HG02610 (cell line): ENCODE measurements at regions not wholly inside any gene's neighbourhood (a gene's known extent, or its start where the extent isn't known, plus 50 kb on each side); places are given as distances from the start of the nearest gene placed in this dataset.
"Not testable (repeated sequence)": the region's sequence is repeated elsewhere in the genome, so short reads cannot be mapped to it uniquely, and the experiment has no call there.

Experiments
- ATAC-seq: cut with Tn5 transposase; IDR thresholded peaks from one replicate; pipeline ENCODE4 v1.9.1; 2021; ENCODE audit warnings: mild to moderate bottlenecking, moderate library complexity; ENCODE audit not compliant: unreplicated experiment

DNA sequence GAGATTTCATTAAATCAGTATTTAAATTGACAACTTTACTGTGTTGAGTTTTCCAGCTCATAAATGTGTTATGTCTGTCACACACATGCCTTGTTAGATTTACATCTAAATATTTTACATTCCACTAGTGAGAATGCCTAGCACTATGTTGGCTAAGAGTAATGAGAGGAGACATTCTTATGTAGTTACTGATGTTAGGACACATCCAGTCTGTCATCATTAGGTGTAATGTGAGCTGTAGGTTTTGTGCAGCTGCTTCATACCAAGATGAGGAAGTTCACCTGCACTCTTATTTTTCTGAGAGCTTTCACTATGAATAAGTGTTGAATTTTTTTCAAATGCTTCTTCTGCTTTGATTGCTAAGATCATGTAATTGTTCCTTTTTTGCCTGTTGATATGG is 218.0 kb upstream of the IGFBP3 start:
- peak; percentile 82 for ATAC-seq

DNA sequence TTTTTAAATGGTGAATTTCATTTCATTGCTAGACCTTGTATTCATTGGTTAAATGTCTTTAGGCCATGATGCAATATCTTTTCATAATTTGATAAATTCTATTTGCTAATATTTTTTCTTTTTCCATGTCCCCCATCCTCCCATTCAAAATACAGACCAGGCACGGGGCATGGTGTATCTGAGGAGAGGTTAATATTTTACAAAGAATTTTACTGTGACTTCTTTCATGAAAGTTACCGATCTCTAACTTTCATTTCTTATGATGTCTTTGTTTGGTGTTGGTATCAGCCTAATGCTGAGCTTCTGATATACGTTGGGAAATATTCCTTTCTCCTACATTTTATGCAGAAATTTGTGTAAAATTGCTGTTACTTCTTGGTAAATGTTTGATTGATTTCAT is 216.7 kb upstream of the IGFBP3 start:
- no peak for ATAC-seq

DNA sequence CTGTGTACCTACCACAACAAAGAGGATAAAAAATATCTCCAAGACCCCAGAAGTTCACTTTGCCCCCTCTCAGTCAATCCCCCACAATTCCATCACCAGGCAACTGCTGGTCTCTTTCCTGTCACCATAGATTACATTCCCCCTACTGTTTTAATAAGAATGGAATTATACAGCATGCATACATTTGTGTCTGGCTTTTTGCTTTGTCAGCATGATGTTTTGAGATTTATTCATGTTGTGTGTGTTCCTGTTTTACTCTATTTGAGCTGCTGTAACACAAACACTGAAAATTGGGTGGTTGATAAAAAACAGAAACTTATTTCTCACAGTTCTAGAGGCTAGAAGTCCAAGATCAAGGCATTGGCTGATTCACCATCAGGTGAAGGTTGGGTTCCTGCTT is 214.5 kb upstream of the IGFBP3 start:
- no peak for ATAC-seq

DNA sequence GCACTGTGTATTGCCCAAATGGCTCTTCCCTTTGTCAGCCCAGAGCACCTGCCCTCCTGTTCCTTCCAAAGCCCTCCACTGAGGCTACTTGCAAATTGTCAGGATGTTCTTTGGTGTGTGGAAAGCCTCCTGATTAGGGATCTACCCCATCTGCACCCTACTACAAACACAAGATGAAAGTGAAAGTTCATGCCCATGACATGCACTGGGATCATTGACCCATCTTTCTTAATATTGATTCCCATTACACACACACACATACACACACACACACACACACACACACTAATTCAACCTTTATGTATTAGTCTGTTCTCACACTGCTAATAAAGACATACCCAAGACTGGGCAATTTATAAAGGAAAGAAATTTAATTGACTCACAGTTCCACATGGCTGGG is 213.7 kb upstream of the IGFBP3 start:
- ATAC-seq = no peak

DNA sequence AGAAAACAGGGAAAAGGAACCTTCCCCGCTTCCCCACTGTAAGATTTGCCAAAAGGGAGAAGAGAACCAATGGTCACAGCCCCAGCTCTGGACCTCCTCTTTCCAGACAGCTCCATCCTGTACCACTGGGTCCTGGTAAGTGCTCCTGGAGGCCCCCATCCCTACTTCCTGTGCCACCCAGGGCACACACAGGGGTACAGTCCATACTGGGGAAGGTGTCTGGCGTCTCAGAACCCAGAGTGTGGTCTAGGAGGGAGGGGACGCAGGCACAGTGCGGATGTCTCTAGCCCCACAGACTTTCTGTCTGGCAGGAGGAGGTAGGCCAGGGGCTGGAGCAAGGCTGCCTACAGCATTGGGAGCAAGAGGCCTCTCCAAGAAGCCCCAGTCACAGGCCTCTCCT is 213.3 kb upstream of the IGFBP3 start:
- ATAC-seq = no peak

DNA sequence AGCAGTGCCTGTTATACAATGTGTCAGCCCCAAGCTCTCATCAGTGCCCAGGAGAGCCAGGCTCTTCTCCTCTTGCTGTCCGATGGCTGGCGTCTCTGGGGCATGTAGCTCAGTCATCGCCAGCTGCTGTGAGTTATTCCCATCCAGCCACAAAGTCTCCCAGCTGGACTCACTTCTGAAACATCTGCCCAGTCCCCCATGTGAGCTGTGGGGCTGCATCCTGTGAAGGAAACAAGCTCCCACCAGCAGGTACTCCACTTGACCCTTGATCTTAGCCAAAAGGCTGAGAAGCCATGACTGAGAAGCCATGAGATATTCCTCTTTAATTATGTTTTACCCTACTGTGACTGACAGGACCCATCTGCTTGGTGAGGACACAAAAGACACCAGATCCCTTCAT is 212.7 kb upstream of the IGFBP3 start:
- ATAC-seq = no peak

DNA sequence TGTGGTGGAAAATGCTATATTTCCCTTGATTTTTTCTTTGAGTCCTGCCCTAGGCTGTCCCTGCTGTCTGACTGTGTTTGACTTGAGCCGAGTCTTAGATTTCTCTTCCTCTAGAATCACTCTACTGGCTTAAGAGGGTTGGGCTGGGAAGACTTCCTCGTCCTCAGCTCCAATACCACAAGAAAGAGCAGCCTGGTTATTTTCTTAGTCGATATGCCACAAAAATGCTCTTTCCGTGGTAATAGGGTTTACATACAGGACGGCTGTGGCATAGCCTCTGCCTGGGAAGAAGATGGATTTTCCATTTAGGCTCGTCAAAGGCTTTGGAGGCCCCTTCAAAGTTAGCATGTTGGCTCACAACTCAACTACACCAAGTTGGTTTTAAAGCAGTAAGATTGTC is 212.0 kb upstream of the IGFBP3 start:
- no peak for ATAC-seq

DNA sequence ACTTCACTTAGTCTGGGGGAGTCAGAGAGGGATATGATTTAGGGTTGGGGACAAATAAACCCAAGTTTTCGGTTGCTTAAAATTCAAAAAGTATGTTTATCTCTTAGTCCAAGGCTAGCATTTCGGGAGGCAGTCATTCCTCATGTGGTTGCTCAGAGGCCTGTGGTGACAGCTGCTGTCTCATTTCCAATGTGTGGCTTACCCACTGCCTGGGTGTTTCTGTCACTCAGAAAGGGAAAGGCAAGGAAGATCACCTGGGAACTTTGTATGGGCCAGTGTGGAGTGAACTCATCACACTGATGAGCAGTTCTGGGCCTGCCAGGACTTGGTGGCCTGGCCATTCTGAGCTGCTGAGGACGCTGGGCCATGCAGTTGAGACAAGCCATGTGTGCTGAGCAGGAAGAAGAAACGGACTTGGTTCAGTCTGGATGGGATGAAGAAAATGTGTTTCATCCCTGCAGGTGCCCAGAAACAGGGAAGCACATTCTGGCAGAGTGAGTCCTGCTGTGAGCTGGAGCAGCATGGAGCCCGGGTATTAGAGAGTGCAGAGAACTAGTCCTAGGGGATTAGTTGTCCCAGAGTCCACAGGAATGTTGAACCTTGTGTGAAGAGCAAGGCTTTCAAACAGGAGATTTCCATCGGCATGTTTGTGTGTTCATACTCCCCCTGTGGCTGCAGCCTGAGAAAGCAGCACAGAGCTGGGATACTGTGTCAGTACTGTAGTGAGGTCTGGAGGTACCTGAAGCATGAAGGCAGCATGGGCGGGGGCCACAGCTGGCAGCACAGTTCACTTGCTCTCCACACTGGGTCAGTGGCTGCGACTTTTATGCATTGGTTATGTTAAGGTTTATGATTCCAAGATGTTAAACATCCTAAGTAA is 211.1 kb upstream of the IGFBP3 start:
- no peak for ATAC-seq

DNA sequence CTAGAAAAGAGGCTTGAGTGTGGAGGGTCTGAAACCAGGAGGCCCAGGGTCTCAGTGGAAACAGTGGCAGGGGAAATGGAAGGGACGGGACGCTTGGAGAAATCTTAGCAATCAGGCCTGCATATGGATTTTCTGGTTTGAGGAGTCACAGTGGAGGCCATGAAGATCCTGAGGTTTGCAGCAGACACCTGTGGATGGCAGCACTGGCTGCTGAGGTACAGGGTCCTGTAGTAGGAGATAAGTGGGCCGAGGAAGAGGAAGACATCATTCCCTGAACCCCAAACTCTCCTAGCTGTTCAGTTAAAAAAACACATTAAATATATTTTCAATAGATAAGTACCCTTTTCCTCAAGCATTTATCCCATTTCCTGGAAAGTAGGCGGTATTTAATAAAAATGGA is 208.8 kb upstream of the IGFBP3 start:
- no peak for ATAC-seq

DNA sequence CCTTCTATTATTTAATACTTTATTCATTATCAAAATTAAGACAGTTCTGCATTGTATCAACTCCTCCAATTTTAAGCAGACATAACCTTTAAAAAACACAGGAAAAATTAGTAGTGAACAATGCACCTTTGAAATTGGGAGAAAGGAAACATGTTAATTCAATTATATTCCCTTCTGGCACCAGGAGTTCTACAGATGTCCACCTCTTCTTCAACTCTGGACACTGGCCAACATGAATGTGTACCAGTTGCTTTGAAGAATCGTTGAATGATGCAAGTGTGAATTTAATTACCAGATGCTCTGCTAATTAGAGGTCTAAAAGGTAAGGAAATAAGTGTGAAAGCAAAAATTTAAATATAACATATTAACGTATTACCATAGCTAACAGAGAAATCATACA is 206.7 kb upstream of the IGFBP3 start:
- ATAC-seq = no peak

DNA sequence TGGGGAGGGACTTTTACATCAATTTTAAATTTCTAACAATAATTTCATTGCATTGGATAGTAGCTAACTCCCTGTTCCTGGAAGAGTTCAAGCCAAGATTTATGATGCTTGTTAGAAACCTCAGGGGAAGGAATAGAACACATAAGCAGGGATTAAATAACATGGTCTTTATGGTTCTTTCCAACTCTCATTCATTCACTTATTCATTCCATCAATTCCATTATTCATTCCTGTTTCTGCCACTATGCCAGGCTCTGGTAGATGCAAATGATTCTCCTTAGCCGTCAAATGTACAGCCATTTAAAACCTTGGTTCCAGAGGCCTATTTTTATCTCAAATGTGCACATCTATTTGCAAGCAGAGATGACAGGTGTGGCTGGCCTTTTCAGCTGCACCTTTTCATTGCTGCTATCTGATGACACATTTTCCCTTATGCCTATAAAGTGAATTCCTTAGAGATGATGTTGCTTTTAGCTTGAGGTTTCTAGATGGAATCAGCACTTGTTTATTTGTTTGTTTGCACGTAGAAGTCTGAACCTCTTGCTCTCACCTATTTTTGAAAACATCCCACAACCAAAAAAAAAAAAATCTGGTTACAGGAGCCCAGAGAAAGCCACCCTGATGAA is 205.7 kb upstream of the IGFBP3 start:
- no peak for ATAC-seq

DNA sequence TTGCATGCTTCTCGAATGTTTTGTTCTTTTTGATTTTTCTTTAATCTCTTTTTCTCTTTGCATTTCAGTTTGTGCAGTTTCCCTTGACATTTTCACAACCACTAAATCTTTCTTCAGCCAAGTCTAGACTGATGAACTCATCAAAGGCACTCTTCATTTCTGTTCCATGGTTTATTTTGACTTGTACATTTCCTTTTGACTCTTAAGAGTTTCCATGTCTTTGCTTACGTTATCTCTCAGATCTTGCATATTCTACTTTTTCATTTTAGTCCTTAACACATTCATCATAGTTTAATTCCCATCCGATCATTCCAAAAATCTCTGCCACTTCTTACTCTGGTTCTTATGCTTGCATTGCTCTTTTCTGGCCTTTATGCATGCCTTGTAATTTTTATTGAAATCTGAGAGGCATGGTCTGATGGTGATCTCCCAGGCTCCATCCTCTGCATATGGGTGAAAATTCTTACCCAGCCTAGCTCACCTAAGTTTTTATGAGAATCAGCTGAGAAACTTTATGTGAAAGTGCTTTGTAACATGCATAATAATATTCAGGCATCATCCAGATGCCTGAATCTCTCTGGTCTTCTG is 202.8 kb upstream of the IGFBP3 start:
- ATAC-seq = no peak

DNA sequence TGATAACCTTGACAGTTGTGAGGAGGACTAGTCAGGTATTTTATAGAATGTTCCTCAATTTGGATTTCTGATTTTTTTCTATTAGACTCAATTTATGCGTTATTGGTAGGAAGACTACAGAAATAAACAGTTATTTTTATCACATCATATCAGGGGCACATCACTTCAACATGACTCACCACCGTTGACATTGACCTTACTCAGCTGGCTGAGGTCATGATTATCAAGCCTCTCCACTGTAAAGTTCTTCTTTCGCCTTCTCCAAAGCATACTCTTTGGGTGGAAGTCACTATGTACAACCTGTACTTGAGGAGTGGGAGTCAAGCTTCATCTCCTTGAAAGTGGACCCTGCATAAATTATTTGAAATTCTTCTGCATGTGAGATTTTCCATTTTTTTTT is 194.3 kb upstream of the IGFBP3 start:
- ATAC-seq = no peak

DNA sequence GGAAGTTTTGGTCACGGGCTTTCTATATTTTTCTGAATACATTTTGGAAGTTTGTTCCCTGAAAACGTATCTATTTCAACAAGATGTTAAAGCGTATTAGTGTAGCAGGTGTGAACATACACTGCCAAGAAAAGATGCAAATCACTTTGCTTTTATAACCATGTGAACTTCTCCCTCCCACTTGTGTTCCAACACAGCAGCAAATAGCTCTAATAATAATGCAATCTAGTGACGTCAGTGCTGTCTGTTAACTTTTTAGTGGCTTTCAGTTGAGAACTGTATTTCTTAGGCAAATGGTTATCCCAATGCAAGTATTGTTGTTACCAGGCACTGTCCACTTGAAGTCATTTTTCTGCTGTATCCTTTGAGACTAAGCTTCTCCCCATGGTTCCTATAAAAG is 188.4 kb upstream of the IGFBP3 start:
- no peak for ATAC-seq

DNA sequence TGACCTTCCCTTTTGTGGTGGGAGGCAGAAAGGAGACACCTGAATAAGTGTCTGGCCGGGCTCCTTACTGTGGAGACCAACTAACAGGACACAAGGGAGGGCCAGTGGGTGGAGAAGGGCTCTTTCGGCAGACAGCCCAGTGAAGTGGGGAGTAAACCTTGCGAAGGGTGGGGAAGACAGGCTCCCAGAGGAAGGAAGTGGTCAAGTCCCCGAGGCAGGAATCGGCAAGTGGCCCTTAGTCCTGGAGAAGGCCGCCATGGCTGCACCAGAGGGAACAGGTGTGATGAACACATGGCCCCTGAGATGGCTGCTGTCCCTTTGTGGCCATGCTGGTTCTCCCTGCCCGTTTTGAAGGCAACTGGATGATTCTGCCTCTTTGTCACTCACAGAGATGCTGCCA is 187.2 kb upstream of the IGFBP3 start:
- no peak for ATAC-seq

DNA sequence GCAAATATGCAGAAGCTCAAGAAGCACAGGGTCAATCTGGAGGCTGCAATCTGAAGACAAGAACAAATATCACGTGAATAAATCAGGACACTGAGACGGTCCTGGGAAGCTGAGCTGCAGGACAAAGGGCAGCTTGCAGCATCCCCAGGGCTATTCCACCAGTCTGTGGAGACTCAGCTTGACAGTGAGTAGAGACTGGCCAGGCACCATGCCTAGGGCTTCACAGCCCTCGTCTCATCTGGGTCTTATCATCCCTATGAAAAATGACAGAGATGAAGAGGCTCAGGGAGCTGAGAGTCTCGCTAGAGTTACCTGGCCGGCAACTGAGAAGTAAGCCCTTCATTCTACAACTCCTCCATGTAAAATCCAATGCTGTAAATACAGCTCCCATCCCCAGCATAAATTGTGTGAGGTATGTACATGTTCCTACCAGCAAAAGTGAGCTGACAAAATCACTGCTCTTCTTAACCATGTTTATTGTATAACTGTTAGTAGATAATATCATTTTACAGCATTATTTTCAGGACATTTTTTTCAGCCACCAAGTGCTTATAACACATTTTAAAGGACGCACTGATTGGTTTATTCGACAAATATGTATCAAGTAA is 186.6 kb upstream of the IGFBP3 start:
- ATAC-seq = no peak

DNA sequence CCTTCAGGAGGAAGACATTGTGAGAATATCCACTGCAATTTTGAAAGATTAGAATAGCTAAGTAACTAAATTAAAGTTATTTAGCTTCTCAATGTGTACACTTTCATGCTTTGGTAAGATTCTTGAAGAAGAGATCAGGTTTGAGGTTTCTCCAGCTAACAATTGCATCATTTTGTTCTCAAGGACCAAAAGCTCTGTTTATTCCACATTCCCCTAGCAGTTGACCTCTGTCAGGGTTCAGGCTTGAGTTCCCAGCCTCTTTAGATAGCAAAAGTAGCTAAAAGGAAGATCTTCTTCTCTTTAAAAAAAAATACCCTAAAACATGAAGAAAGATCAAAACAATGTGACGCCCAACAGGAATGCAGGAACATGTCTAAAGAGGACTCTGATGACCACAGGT is 179.4 kb upstream of the IGFBP3 start:
- no peak for ATAC-seq

DNA sequence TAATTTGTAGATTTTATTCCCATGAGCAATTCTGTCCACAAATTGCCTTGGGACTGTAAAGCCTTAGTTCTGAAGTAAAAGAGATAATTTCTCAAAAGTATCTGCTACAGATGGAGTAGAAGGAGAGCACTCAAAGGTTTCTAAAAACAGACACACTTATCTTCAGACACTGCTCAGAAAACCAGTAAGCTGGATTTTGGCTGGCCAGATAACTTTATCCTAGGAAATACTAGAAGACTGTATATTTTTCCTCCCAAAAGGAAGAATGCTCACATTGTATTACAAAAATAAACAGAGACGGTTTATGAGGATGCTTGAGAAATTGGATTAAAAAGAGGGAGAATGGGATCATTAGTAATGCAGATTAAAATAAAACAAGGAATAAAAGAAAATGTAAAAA is 178.0 kb upstream of the IGFBP3 start:
- no peak for ATAC-seq

DNA sequence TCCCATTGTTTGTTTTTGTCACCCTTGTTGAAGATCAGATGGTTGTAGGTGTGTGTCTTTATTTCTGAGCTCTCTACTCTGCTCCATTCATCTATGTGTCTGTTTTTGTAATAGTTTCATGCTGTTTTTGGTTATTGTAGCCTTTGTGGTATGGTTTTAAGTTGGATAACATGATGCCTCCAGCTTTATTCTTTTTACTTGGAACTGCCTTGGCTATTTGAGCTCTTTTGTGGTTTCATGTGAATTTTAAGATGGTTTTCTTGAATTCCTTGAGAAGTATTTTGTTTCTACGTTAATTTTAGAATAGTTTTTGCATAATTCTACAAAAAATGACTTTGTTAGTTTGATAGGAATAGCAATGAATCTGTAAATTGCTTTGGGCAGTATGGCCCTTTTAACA is 170.0 kb upstream of the IGFBP3 start:
- no peak for ATAC-seq

DNA sequence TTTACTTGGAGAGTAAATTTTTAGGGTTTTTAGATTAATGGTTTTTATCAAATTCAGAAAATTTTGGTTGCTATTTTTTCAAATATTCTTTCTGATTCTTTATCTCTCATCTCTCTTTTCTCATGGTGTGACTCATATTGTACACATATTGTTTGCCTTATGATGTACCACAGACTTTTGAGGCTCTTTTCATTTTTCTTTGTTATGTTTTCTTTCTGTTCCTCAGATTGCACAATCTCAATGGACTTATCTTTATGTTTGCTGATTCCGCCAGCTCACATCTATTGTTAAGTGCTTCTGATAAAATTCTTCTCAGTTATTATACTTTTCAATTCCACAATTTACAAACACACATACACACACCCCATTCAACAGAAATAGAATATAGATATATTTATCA is 168.2 kb upstream of the IGFBP3 start:
- ATAC-seq = no peak

DNA sequence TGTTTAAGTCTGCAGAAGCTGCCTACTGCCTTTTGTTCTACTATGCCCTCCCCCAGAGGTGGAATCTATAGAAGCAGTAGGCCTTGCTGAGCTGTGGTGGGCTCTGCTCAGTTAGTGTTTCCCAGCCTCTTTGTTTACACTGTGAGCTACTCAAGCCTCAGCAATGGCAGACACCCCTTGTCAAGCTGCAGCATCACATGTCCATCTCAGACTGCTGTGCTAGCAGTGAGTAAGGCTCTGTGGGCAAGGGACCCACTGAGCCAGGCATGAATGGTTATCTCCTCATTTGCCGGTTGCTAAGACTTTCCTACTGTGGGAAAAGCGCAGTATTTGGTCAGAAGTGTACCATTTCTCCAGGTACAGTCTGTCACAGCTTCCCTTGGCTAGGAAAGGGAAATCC is 167.4 kb upstream of the IGFBP3 start:
- not testable (repeated sequence) for ATAC-seq

DNA sequence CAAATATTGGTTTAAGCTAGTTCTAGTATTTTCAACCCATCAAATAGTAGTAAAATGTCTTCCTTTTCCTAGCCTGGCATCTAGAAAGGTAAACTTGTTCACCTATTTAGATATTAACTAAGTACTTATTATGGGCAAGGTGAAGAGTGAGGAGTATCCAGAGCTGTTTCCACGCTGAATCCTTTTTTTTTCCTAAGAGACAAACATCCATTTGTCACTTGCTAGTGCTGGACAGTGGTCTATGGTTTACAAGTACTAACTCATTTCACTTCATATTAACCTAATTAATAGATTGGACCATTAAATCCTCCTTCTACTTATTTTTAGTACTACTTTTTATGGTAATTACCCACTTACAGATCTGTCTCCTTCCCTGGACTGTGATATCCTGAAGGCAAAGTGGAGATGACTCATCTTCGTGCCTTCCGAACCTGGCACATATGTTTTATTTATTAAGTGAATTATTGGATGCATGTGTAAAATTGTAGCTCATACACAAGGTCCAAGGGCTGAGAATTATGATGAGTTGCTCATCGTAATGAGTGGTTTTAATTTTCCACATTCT is 159.6 kb upstream of the IGFBP3 start:
- no peak for ATAC-seq
